Activated T-helper 9 cell treated with anti-CD3 and anti-CD28 coated beads, Interleukin-2, amount 50 U/mL, for 16 hours (primary cell): ENCODE measurements at regions not wholly inside any gene's neighbourhood (a gene's known extent, or its start where the extent isn't known, plus 50 kb on each side); places are given as distances from the start of the nearest gene placed in this dataset.

Experiments
- DNase-seq: peaks from one replicate; pipeline ENCODE4 v3.0.0-alpha.2; 2020; ENCODE audit warnings: low read depth

GRCh38 chr1:234698686-234699085 is 88.7 kb upstream of the IRF2BP2 start:
- DNase-seq: no peak

GRCh38 chr1:234697741-234698140 is 87.8 kb upstream of the IRF2BP2 start:
- DNase-seq: no peak

- no peak for DNase-seq
These were observed 87.0 kb upstream of the IRF2BP2 start for GRCh38 chr1:234697015-234697414.

- no peak for DNase-seq
These were observed 86.2 kb upstream of the IRF2BP2 start for GRCh38 chr1:234696148-234696576.

GRCh38 chr1:234694661-234695060 is 84.7 kb upstream of the IRF2BP2 start:
- DNase-seq: no peak

- no peak for DNase-seq
These were observed 83.1 kb upstream of the IRF2BP2 start for GRCh38 chr1:234692966-234693580.

GRCh38 chr1:234691567-234691966 is 81.6 kb upstream of the IRF2BP2 start:
- DNase-seq: no peak

- DNase-seq: no peak
These were observed 80.9 kb upstream of the IRF2BP2 start for GRCh38 chr1:234690872-234691271.

- no peak for DNase-seq
These were observed 79.3 kb upstream of the IRF2BP2 start for GRCh38 chr1:234689236-234689635.

GRCh38 chr1:234687011-234687410 is 77.0 kb upstream of the IRF2BP2 start:
- DNase-seq: no peak

GRCh38 chr1:234686035-234686434 is 76.1 kb upstream of the IRF2BP2 start:
- DNase-seq: no peak

- no peak for DNase-seq
These were observed 74.9 kb upstream of the IRF2BP2 start for GRCh38 chr1:234684856-234685255.

- DNase-seq: no peak
These were observed 74.1 kb upstream of the IRF2BP2 start for GRCh38 chr1:234683861-234684632.

- no peak for DNase-seq
These were observed 73.3 kb upstream of the IRF2BP2 start for GRCh38 chr1:234683127-234683860.

- no peak for DNase-seq
These were observed 72.0 kb upstream of the IRF2BP2 start for GRCh38 chr1:234681990-234682389.

- no peak for DNase-seq
These were observed 71.1 kb upstream of the IRF2BP2 start for GRCh38 chr1:234681065-234681464.

GRCh38 chr1:234680331-234680904 is 70.4 kb upstream of the IRF2BP2 start:
- DNase-seq: no peak

GRCh38 chr1:234676103-234676594 is 66.2 kb upstream of the IRF2BP2 start:
- peak; percentile 31 for DNase-seq

- no peak for DNase-seq
These were observed 65.6 kb upstream of the IRF2BP2 start for GRCh38 chr1:234675572-234675971.

- no peak for DNase-seq
These were observed 65.0 kb upstream of the IRF2BP2 start for GRCh38 chr1:234675006-234675405.

- DNase-seq: no peak
These were observed 64.3 kb upstream of the IRF2BP2 start for GRCh38 chr1:234674218-234674815.
